ENCODE measurements at regions not wholly inside any gene's neighbourhood (a gene's known extent, or its start where the extent isn't known, plus 50 kb on each side); places are given as distances from the start of the nearest gene placed in this dataset.

- TF ChIP-seq CTCF (IDR thresholded peaks at IDR 0.05) (no peak), REST (IDR thresholded peaks at IDR 0.05; ENCODE audit: insufficient read depth in 1 of 2, low read depth in 2 of 2, low read length in 1 of 2) (no peak), SIN3A (IDR thresholded peaks at IDR 0.05; ENCODE audit: borderline replicate concordance, insufficient read depth, low read depth, low read length) (no peak)
Observed at GRCh38 chr4:18321956-18322530, 300.5 kb upstream of the LCORL start.

Measured in Panc1 (cell line).